SK-MEL-5 (cell line): ENCODE measurements at regions not wholly inside any gene's neighbourhood (a gene's known extent, or its start where the extent isn't known, plus 50 kb on each side); places are given as distances from the start of the nearest gene placed in this dataset.

Experiments
- DNase-seq: peaks from one replicate; pipeline ENCODE4 v3.0.0-alpha.2; 2016; ENCODE audit warnings: low read depth, low spot score
- in situ Hi-C: cut with HindIII; loops from 2 replicates; pipeline ENCODE4 v1.10.0; 2016; ENCODE audit warnings: low sequenced_read_pairs, high pct_unique_total_duplicates, low pct_unique_long_range_greater_than_20kb

- in situ Hi-C loops: no loop called here
- DNase-seq: no peak
Measured at GRCh38 chrX:8232406-8232805, 61.3 kb upstream of the VCX2 start.

GRCh38 chrX:8233091-8233490, 62.0 kb upstream of the VCX2 start:
- DNase-seq: no peak

GRCh38 chrX:8235026-8235425, 64.0 kb upstream of the VCX2 start:
- in situ Hi-C loops: no loop called here
- DNase-seq: no peak

More at GRCh38 chrX:8233091-8233490, 62.0 kb upstream of the VCX2 start:
- in situ Hi-C loops: no loop called here

- peak; percentile 1 for DNase-seq
- in situ Hi-C loops: no loop called here
Measured at GRCh38 chrX:8237718-8238117, 66.7 kb upstream of the VCX2 start.

- DNase-seq: no peak
- in situ Hi-C loops: no loop called here
Measured at GRCh38 chrX:8242431-8243020, 71.5 kb upstream of the VCX2 start.

GRCh38 chrX:8244301-8244700, 73.2 kb upstream of the VCX2 start:
- in situ Hi-C loops: no loop called here
- no peak for DNase-seq

GRCh38 chrX:8245411-8245810, 74.3 kb upstream of the VCX2 start:
- no peak for DNase-seq
- in situ Hi-C loops: no loop called here

GRCh38 chrX:8253096-8253495, 82.0 kb upstream of the VCX2 start:
- in situ Hi-C loops: no loop called here
- DNase-seq: no peak

GRCh38 chrX:8254401-8254800, 83.3 kb upstream of the VCX2 start:
- no peak for DNase-seq
- in situ Hi-C loops: no loop called here

GRCh38 chrX:8272821-8273220, 101.8 kb upstream of the VCX2 start:
- in situ Hi-C loops: no loop called here
- DNase-seq: no peak

GRCh38 chrX:8273451-8273895, 102.4 kb upstream of the VCX2 start:
- in situ Hi-C loops: no loop called here
- DNase-seq: no peak

GRCh38 chrX:8274170-8274569, 103.1 kb upstream of the VCX2 start:
- DNase-seq: no peak
- in situ Hi-C loops: no loop called here

GRCh38 chrX:8278557-8278956, 107.5 kb upstream of the VCX2 start:
- in situ Hi-C loops: no loop called here
- DNase-seq: no peak

- no peak for DNase-seq
- in situ Hi-C loops: no loop called here
Measured at GRCh38 chrX:8279323-8279722, 108.3 kb upstream of the VCX2 start.

GRCh38 chrX:8284131-8284530, 113.1 kb upstream of the VCX2 start:
- no peak for DNase-seq
- in situ Hi-C loops: no loop called here

- DNase-seq: no peak
- in situ Hi-C loops: no loop called here
Measured at GRCh38 chrX:8288590-8288989, 117.5 kb upstream of the VCX2 start.

- DNase-seq: no peak
- in situ Hi-C loops: no loop called here
Measured at GRCh38 chrX:8289523-8289922, 118.5 kb upstream of the VCX2 start.

- no peak for DNase-seq
- in situ Hi-C loops: no loop called here
Measured at GRCh38 chrX:8297766-8298165, 126.7 kb upstream of the VCX2 start.

- in situ Hi-C loops: no loop called here
- no peak for DNase-seq
Measured at GRCh38 chrX:8304668-8305067, 133.6 kb upstream of the VCX2 start.

- no peak for DNase-seq
- in situ Hi-C loops: no loop called here
Measured at GRCh38 chrX:8305350-8305749, 134.3 kb upstream of the VCX2 start.
